LNCAP (cell line): ENCODE measurements at regions not wholly inside any gene's neighbourhood (a gene's known extent, or its start where the extent isn't known, plus 50 kb on each side); places are given as distances from the start of the nearest gene placed in this dataset.

Experiments used
- TF ChIP-seq, protein P1 (sequence below): fragments of 450-650 bp; IDR thresholded peaks from 2 replicates; pipeline ENCODE4 v1.5.1; 2017; ENCODE audit warnings: mild to moderate bottlenecking

DNA sequence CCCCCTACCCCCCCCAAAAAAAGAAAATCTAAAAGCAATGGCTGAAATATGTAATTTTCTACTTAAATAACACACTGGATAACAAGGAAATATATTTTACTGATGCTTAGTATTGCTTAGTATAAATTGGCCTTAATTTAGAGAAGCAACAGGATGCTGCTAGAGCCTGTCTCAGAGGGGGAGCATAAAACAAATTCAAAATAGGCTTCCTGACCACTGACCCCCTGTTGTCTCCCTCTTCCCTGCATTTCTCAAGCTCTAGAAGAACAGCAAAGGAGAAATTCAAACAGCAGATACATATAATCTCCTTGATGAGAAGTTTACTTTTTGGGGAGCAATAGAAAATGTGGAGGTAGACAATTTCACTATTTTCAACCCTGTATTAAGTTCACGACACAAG lies 631.1 kb upstream of the GJE1 start:
- TF ChIP-seq, protein P1, sequence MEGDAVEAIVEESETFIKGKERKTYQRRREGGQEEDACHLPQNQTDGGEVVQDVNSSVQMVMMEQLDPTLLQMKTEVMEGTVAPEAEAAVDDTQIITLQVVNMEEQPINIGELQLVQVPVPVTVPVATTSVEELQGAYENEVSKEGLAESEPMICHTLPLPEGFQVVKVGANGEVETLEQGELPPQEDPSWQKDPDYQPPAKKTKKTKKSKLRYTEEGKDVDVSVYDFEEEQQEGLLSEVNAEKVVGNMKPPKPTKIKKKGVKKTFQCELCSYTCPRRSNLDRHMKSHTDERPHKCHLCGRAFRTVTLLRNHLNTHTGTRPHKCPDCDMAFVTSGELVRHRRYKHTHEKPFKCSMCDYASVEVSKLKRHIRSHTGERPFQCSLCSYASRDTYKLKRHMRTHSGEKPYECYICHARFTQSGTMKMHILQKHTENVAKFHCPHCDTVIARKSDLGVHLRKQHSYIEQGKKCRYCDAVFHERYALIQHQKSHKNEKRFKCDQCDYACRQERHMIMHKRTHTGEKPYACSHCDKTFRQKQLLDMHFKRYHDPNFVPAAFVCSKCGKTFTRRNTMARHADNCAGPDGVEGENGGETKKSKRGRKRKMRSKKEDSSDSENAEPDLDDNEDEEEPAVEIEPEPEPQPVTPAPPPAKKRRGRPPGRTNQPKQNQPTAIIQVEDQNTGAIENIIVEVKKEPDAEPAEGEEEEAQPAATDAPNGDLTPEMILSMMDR, result no peak

DNA sequence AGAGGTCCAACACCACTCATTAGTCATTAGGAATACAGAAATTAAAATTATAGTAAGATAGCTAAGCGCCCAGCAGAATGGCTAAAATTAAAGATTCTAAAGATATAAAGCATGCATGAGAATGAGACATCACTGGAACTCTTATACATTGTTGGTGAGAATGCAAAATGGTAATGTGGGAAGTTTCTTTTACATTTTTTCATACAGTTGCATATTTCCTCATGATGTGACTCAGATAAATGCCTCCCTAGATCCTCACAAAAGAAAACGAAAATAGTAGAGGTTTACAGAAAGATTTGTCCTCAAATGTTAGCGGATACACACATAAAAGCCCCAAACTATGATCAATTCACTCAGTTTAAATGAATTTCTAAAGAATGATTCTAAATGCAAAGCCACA lies 633.7 kb upstream of the GJE1 start:
- TF ChIP-seq, protein P1, result no peak

DNA sequence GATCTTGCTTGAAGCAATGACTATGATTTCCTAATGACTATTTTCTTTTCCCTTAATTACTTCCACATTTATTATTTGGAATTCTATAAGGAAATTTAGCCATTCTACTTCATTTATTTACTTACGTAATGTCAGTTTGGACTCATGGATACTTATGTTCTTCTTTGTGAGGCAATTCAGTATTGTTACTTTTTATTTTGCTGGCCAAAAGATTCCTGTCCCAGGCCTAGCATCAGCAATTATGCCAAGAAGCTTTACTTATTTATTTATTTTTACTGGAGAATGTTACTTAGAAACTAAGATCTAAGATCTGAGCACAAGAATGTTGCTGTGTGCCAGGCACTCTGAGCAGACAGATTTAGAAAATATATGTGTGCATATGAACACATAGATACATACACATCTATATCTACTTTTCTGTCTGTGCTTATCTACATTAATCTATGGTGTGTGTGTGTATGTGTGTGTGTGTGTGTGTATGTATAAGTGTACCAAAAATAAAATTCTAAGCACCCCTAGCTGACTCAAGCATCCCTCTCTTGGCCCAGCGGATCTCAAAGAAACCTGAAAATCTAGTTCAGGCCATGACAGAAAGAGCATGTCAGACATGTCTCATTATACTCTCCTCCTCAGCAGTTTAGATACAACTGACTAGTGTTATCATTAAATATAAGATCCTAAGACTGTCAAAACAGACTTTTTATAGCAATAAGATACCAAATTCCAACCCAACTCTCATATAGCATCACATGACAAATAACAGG lies 640.0 kb upstream of the GJE1 start:
- TF ChIP-seq, protein P1, result no peak

DNA sequence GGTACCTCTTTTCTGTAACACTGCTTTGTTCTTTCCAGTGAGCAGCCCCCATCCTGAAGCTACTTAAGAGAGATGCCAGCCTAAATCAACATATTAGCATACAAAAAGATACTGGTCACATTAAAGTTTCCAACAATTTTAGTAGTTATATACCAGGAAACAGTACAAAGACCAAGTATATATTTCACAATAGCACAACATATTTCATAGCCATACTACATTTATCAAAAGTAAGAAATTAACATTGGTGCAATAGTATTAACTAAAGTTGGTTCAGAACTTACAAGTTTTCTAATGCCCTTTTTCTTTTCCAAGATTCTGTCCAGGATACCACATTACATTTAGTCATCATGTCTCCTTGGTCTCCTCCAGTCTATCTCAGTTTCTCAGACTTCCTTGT lies 641.0 kb upstream of the GJE1 start:
- TF ChIP-seq, protein P1, result no peak

- TF ChIP-seq, protein P1, result no peak
Observed at GRCh38 chr6:141490982-141491381, 641.7 kb upstream of the GJE1 start.

GRCh38 chr6:141488488-141488887 lies 644.2 kb upstream of the GJE1 start:
- TF ChIP-seq, protein P1, result no peak

- TF ChIP-seq, protein P1, result no peak
Observed at GRCh38 chr6:141486942-141487341, 645.8 kb upstream of the GJE1 start.

- TF ChIP-seq, protein P1, result no peak
Observed at GRCh38 chr6:141484711-141485110, 648.0 kb upstream of the GJE1 start.
